ENCODE measurements at regions not wholly inside any gene's neighbourhood (a gene's known extent, or its start where the extent isn't known, plus 50 kb on each side); places are given as distances from the start of the nearest gene placed in this dataset.

GRCh38 chr10:124212702-124213101, 119.3 kb upstream of the CHST15 start:
- H3K4me1 Mint-ChIP-seq: no peaks in the 10 kb centered on the region
- Histone ChIP-seq H3T11ph (ENCODE audit: low read length) (no peak overlapping the region), H3K9me3 (ENCODE audit: control insufficient read depth, low read depth, low read length) (no peaks in the 10 kb centered on the region), H4K20me1 (ENCODE audit: control insufficient read depth, insufficient read depth, insufficient read length) (no peaks in the 10 kb centered on the region), H2AFZ (ENCODE audit: low read length) (no peak overlapping the region), H3K4me1 (ENCODE audit: insufficient read depth, low read length) (no peaks in the 10 kb centered on the region), H3K56ac (ENCODE audit: insufficient read length, low read depth, low read length) (no peak overlapping the region), H3K27ac (ENCODE audit: insufficient read length, low read depth, low read length) (no peak overlapping the region), H2BK5ac (ENCODE audit: insufficient read length, low read length) (no peak overlapping the region), H4K91ac (ENCODE audit: insufficient read length, low read depth, low read length) (no peak overlapping the region), H4K5ac (ENCODE audit: insufficient read length, low read depth, low read length) (no peak overlapping the region), H3K4ac (ENCODE audit: low read depth, low read length) (no peak overlapping the region), H4K8ac (replicated peaks; ENCODE audit: insufficient read length, low read depth, low read length) (no peak overlapping the region), H2AK5ac (ENCODE audit: insufficient read length, low read length) (no peak overlapping the region), H3K23ac (ENCODE audit: insufficient read length, low read depth, low read length) (no peak overlapping the region), H3K9ac (ENCODE audit: extremely low read depth, insufficient read length, low read length) (no peak overlapping the region), H3K27me3 (ENCODE audit: insufficient read depth, low read length) (no peaks in the 10 kb centered on the region), H3K23me2 (ENCODE audit: insufficient read length, low read depth, low read length, poor library complexity, severe bottlenecking) (no peaks in the 10 kb centered on the region), H3K18ac (ENCODE audit: insufficient read length, low read depth, low read length) (no peak overlapping the region), H2BK120ac (ENCODE audit: low read depth, low read length, poor library complexity, severe bottlenecking) (no peak overlapping the region), H3K79me2 (ENCODE audit: insufficient read depth, low read length) (no peaks in the 10 kb centered on the region), H3K79me1 (ENCODE audit: insufficient read depth, low read depth, low read length, poor library complexity, severe bottlenecking) (no peaks in the 10 kb centered on the region), H3K4me2 (ENCODE audit: insufficient read depth, insufficient read length, low read length) (no peak overlapping the region), H2BK12ac (ENCODE audit: insufficient read length, low read depth, low read length) (no peak overlapping the region), H2BK20ac (ENCODE audit: low read depth, low read length, poor library complexity, severe bottlenecking) (no peak overlapping the region), H2BK15ac (ENCODE audit: low read depth, low read length) (no peak overlapping the region), H3K14ac (ENCODE audit: insufficient read depth, low read length) (no peak overlapping the region)
- DNase-seq: no peak
- no peak overlapping the region for H3K27ac Mint-ChIP-seq
- no peak for TF ChIP-seq CTCF (conservative IDR thresholded peaks at IDR 0.05)
- H3K9me3 Mint-ChIP-seq: peaks cover 5 to 13% of the 10 kb centered on the region in 2 experiments; a peak in 4 of 5 replicates
- no CpG with 5 or more reads among the region's 9 CpGs for WGBS (ENCODE audit: extremely low coverage, insufficient read length, low lambda C conversion rate)
- no peak overlapping the region for H3K4me3 Mint-ChIP-seq
- H3K27me3 Mint-ChIP-seq (ENCODE audit: low read depth): peaks cover 9% of the 10 kb centered on the region
- peaks cover 0 to 2% (median 0%) of the 10 kb centered on the region in 3 experiments; a peak in 3 of 7 replicates for H3K36me3 Mint-ChIP-seq (ENCODE audit: insufficient read depth in 1 of 3, low read depth in 3 of 3)
